CD4-positive, alpha-beta T cell (primary cell): ENCODE measurements at regions not wholly inside any gene's neighbourhood (a gene's known extent, or its start where the extent isn't known, plus 50 kb on each side); places are given as distances from the start of the nearest gene placed in this dataset.

Experiments used
- ATAC-seq: fragments of 200-7000 bp; cut with Tn5 transposase; one replicate; pipeline ENCODE4 v1.10.0; 2022; ENCODE audit warnings: mild to moderate bottlenecking; ENCODE audit not compliant: poor library complexity
- CTCF ChIA-PET: fragments of 350-600 bp; sonication (Branson Sonifier 250); formaldehyde crosslinking; loops from one replicate; lab custom pipeline; 2021; ENCODE audit warnings: antibody characterized with exemption, inconsistent platforms; lab: Charles Lee
- POLR2A ChIA-PET: fragments of 350-600 bp; sonication (Branson Sonifier 250); formaldehyde crosslinking; loops from one replicate; lab custom pipeline; 2021; ENCODE audit warnings: antibody characterized with exemption, inconsistent platforms; lab: Charles Lee
- DNase-seq, 14 experiments: peaks; one replicate each; pipeline ENCODE4 v3.0.0-alpha.2; 2013 to 2020; ENCODE audit warnings: mixed read lengths in 2 of 14
- H3K27ac ChIP-seq, 2 donors: one replicate each; pipeline versions ENCODE4 v1.5.1 to v1.7.0; 2013; ENCODE audit warnings: low read length in 2 of 2, low read depth in 1 of 2, mild to moderate bottlenecking in 1 of 2
- H3K27me3 ChIP-seq, 2 experiments: 1 replicate in 1 of 2; 2 replicates in 1 of 2; pipeline versions ENCODE4 v1.6.1 to v1.7.0; 2013; ENCODE audit warnings: low read length in 2 of 2, control low read depth in 1 of 2, mild to moderate bottlenecking in 1 of 2, moderate library complexity in 1 of 2; ENCODE audit not compliant: insufficient read depth in 2 of 2, control insufficient read depth in 1 of 2
- H3K36me3 ChIP-seq: one replicate; pipeline ENCODE4 v1.6.1; 2013; ENCODE audit warnings: low read length, control low read depth; ENCODE audit not compliant: insufficient read depth
- H3K4me1 ChIP-seq: one replicate; pipeline ENCODE4 v1.6.1; 2013; ENCODE audit warnings: low read length, control low read depth; ENCODE audit not compliant: insufficient read depth
- H3K4me3 ChIP-seq: one replicate; pipeline ENCODE4 v1.5.1; 2013; ENCODE audit warnings: mild to moderate bottlenecking, low read length, moderate library complexity
- H3K9me3 ChIP-seq, 2 experiments: 1 replicate in 1 of 2; 2 replicates in 1 of 2; pipeline versions ENCODE4 v1.6.1 to v1.7.0; 2013; ENCODE audit warnings: low read length in 2 of 2, mild to moderate bottlenecking in 2 of 2, control low read depth in 1 of 2, moderate library complexity in 1 of 2; ENCODE audit not compliant: control insufficient read depth in 1 of 2, insufficient read depth in 1 of 2
- H3K27ac Mint-ChIP-seq: one replicate; pipeline ENCODE4 v1.8.0; 2020; ENCODE audit warnings: mixed read lengths
- H3K27me3 Mint-ChIP-seq: one replicate; pipeline ENCODE4 v1.8.0; 2021; ENCODE audit warnings: mixed read lengths
- H3K36me3 Mint-ChIP-seq: one replicate; pipeline ENCODE4 v1.8.0; 2021; ENCODE audit warnings: low read depth, mixed read lengths
- H3K4me1 Mint-ChIP-seq: one replicate; pipeline ENCODE4 v1.8.0; 2021; ENCODE audit warnings: low read depth, mixed read lengths
- H3K4me3 Mint-ChIP-seq: one replicate; pipeline ENCODE4 v1.8.0; 2020; ENCODE audit warnings: mild to moderate bottlenecking, mixed read lengths
- H3K9me3 Mint-ChIP-seq: one replicate; pipeline ENCODE4 v1.8.0; 2020; ENCODE audit warnings: mixed read lengths
- intact Hi-C, 2 experiments: fragments of 100-400 bp; cut with DNase I in 1 of 2; cut with micrococcal nuclease in 1 of 2; formaldehyde crosslinking; loops; one replicate each; pipeline versions ENCODE4 v1.15.1 to v1.9.0; 2023 to 2025; cut with DNase I, micrococcal nuclease
- TF ChIP-seq, protein P1 (sequence below): fragments of 200-600 bp; IDR thresholded peaks from one replicate; pipeline ENCODE4 v1.8.0; 2022; ENCODE audit warnings: antibody characterized with exemption, mild to moderate bottlenecking

GRCh38 chr18:29664278-29665036 is 1378.1 kb downstream of the DSC3 start:
- Histone ChIP-seq H3K36me3 (no peaks in the 10 kb centered on the region), H3K9me3 (peaks cover 0 to 4% of the 10 kb centered on the region in 2 experiments), H3K4me1 (no peaks in the 10 kb centered on the region), H3K27ac (no peak overlapping the region), H3K27me3 (no peaks in the 10 kb centered on the region), H3K4me3 (no peak overlapping the region)
- intact Hi-C loops = no loop called here
- H3K36me3 Mint-ChIP-seq = no peaks in the 10 kb centered on the region
- no peak overlapping the region for H3K27ac Mint-ChIP-seq
- no peaks in the 10 kb centered on the region for H3K4me1 Mint-ChIP-seq
- no peak overlapping the region for H3K4me3 Mint-ChIP-seq
- H3K27me3 Mint-ChIP-seq = no peaks in the 10 kb centered on the region
- POLR2A ChIA-PET = no interaction called here
- ATAC-seq = no peak
- CTCF ChIA-PET = no interaction called here
- H3K9me3 Mint-ChIP-seq = peaks cover 8% of the 10 kb centered on the region
- DNase-seq = no peak
- TF ChIP-seq, protein P1, sequence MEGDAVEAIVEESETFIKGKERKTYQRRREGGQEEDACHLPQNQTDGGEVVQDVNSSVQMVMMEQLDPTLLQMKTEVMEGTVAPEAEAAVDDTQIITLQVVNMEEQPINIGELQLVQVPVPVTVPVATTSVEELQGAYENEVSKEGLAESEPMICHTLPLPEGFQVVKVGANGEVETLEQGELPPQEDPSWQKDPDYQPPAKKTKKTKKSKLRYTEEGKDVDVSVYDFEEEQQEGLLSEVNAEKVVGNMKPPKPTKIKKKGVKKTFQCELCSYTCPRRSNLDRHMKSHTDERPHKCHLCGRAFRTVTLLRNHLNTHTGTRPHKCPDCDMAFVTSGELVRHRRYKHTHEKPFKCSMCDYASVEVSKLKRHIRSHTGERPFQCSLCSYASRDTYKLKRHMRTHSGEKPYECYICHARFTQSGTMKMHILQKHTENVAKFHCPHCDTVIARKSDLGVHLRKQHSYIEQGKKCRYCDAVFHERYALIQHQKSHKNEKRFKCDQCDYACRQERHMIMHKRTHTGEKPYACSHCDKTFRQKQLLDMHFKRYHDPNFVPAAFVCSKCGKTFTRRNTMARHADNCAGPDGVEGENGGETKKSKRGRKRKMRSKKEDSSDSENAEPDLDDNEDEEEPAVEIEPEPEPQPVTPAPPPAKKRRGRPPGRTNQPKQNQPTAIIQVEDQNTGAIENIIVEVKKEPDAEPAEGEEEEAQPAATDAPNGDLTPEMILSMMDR = no peak

GRCh38 chr18:29661924-29662323 is 1380.6 kb downstream of the DSC3 start:
- no peaks in the 10 kb centered on the region for H3K27me3 ChIP-seq
- H3K9me3 Mint-ChIP-seq = peaks cover 16% of the 10 kb centered on the region
- no peaks in the 10 kb centered on the region for H3K36me3 Mint-ChIP-seq

GRCh38 chr18:29660777-29661176 is 1381.8 kb downstream of the DSC3 start:
- intact Hi-C loops = no loop called here
- TF ChIP-seq, protein P1 = no peak

More at GRCh38 chr18:29661924-29662323, 1380.6 kb downstream of the DSC3 start:
- Histone ChIP-seq H3K9me3 (peaks cover 0 to 4% of the 10 kb centered on the region in 2 experiments), H3K4me1 (no peaks in the 10 kb centered on the region), H3K27ac (no peak overlapping the region), H3K36me3 (no peaks in the 10 kb centered on the region), H3K4me3 (no peak overlapping the region)
- ChIA-PET CTCF (no interaction called here), POLR2A (no interaction called here)
- TF ChIP-seq, protein P1 = no peak
- Mint-ChIP-seq H3K27ac (no peak overlapping the region), H3K4me1 (no peaks in the 10 kb centered on the region), H3K4me3 (no peak overlapping the region), H3K27me3 (no peaks in the 10 kb centered on the region)
- intact Hi-C loops = no loop called here
- DNase-seq (no peak), ATAC-seq (no peak)

More at GRCh38 chr18:29660777-29661176, 1381.8 kb downstream of the DSC3 start:
- POLR2A ChIA-PET = no interaction called here
- Mint-ChIP-seq H3K36me3 (no peaks in the 10 kb centered on the region), H3K4me1 (no peaks in the 10 kb centered on the region), H3K9me3 (peaks cover 21% of the 10 kb centered on the region), H3K27me3 (no peaks in the 10 kb centered on the region), H3K27ac (no peak overlapping the region), H3K4me3 (no peak overlapping the region)
- CTCF ChIA-PET = no interaction called here
- Histone ChIP-seq H3K27me3 (no peaks in the 10 kb centered on the region), H3K27ac (no peak overlapping the region), H3K9me3 (peaks cover 0 to 4% of the 10 kb centered on the region in 2 experiments), H3K4me1 (no peaks in the 10 kb centered on the region), H3K36me3 (no peaks in the 10 kb centered on the region), H3K4me3 (no peak overlapping the region)
- DNase-seq = no peak
- ATAC-seq = no peak
